Activated naive CD8-positive, alpha-beta T cell treated with anti-CD3 and anti-CD28 coated beads, Interleukin-2, amount 50 U/mL, for 24 hours (primary cell): ENCODE measurements at regions not wholly inside any gene's neighbourhood (a gene's known extent, or its start where the extent isn't known, plus 50 kb on each side); places are given as distances from the start of the nearest gene placed in this dataset.

ENCODE experiments used
- ATAC-seq: fragments of 150-1000 bp; cut with Tn5 transposase; one replicate; pipeline ENCODE4 v1.10.0; 2021
- DNase-seq: peaks from one replicate; pipeline ENCODE4 v3.0.0; 2021
- H3K27ac Mint-ChIP-seq: one replicate; pipeline ENCODE4 v1.8.0; 2021; ENCODE audit warnings: mild to moderate bottlenecking, mixed read lengths
- H3K27me3 Mint-ChIP-seq: one replicate; pipeline ENCODE4 v1.8.0; 2021; ENCODE audit warnings: mixed read lengths
- H3K36me3 Mint-ChIP-seq: one replicate; pipeline ENCODE4 v1.8.0; 2021; ENCODE audit warnings: low read depth, mixed read lengths
- H3K4me1 Mint-ChIP-seq: one replicate; pipeline ENCODE4 v1.8.0; 2021; ENCODE audit warnings: mixed read lengths
- H3K4me3 Mint-ChIP-seq: one replicate; pipeline ENCODE4 v1.8.0; 2021; ENCODE audit warnings: mild to moderate bottlenecking, moderate library complexity, mixed read lengths
- H3K9me3 Mint-ChIP-seq: one replicate; pipeline ENCODE4 v1.8.0; 2021; ENCODE audit warnings: mixed read lengths

GRCh38 chr13:106996867-106997618, 429.1 kb upstream of the ARGLU1 start:
- no peak overlapping the region for H3K4me3 Mint-ChIP-seq
- no peak for DNase-seq
- H3K9me3 Mint-ChIP-seq = peaks cover 4% of the 10 kb centered on the region

GRCh38 chr13:106990594-106990993, 422.7 kb upstream of the ARGLU1 start:
- DNase-seq = no peak
- peaks cover 7% of the 10 kb centered on the region for H3K9me3 Mint-ChIP-seq

More at GRCh38 chr13:106996867-106997618, 429.1 kb upstream of the ARGLU1 start:
- ATAC-seq = no peak
- Mint-ChIP-seq H3K27ac (no peak overlapping the region), H3K36me3 (no peaks in the 10 kb centered on the region), H3K27me3 (no peaks in the 10 kb centered on the region), H3K4me1 (no peaks in the 10 kb centered on the region)

GRCh38 chr13:106989876-106990275, 421.9 kb upstream of the ARGLU1 start:
- Mint-ChIP-seq H3K27me3 (no peaks in the 10 kb centered on the region), H3K9me3 (peaks cover 7% of the 10 kb centered on the region), H3K4me3 (no peak overlapping the region), H3K4me1 (no peaks in the 10 kb centered on the region), H3K27ac (no peak overlapping the region), H3K36me3 (no peaks in the 10 kb centered on the region)
- ATAC-seq (no peak), DNase-seq (no peak)

More at GRCh38 chr13:106990594-106990993, 422.7 kb upstream of the ARGLU1 start:
- no peak for ATAC-seq
- Mint-ChIP-seq H3K4me1 (no peaks in the 10 kb centered on the region), H3K4me3 (no peak overlapping the region), H3K36me3 (no peaks in the 10 kb centered on the region), H3K27ac (no peak overlapping the region), H3K27me3 (no peaks in the 10 kb centered on the region)

GRCh38 chr13:106987427-106987785, 419.5 kb upstream of the ARGLU1 start:
- H3K36me3 Mint-ChIP-seq = no peaks in the 10 kb centered on the region
- H3K4me3 Mint-ChIP-seq = no peak overlapping the region
- H3K9me3 Mint-ChIP-seq = peaks cover 7% of the 10 kb centered on the region
- no peaks in the 10 kb centered on the region for H3K27me3 Mint-ChIP-seq
- H3K4me1 Mint-ChIP-seq = no peaks in the 10 kb centered on the region
- ATAC-seq = no peak
- DNase-seq = no peak
- H3K27ac Mint-ChIP-seq = no peak overlapping the region

- DNase-seq (no peak), ATAC-seq (no peak)
- peaks cover 7% of the 10 kb centered on the region for H3K9me3 Mint-ChIP-seq
- no peaks in the 10 kb centered on the region for H3K27me3 Mint-ChIP-seq
- no peak overlapping the region for H3K27ac Mint-ChIP-seq
- no peaks in the 10 kb centered on the region for H3K36me3 Mint-ChIP-seq
- H3K4me1 Mint-ChIP-seq = no peaks in the 10 kb centered on the region
- H3K4me3 Mint-ChIP-seq = no peak overlapping the region
Observed at GRCh38 chr13:106986687-106987426, 418.9 kb upstream of the ARGLU1 start.

GRCh38 chr13:106986033-106986484, 418.1 kb upstream of the ARGLU1 start:
- peaks cover 7% of the 10 kb centered on the region for H3K9me3 Mint-ChIP-seq
- no peak for DNase-seq
- no peak for ATAC-seq
- H3K4me3 Mint-ChIP-seq = no peak overlapping the region
- no peaks in the 10 kb centered on the region for H3K36me3 Mint-ChIP-seq
- no peak overlapping the region for H3K27ac Mint-ChIP-seq
- H3K27me3 Mint-ChIP-seq = no peaks in the 10 kb centered on the region
- H3K4me1 Mint-ChIP-seq = no peaks in the 10 kb centered on the region

- DNase-seq (no peak), ATAC-seq (no peak)
- no peaks in the 10 kb centered on the region for H3K36me3 Mint-ChIP-seq
- H3K27ac Mint-ChIP-seq = no peak overlapping the region
- peaks cover 7% of the 10 kb centered on the region for H3K9me3 Mint-ChIP-seq
- H3K4me1 Mint-ChIP-seq = no peaks in the 10 kb centered on the region
- no peaks in the 10 kb centered on the region for H3K27me3 Mint-ChIP-seq
- no peak overlapping the region for H3K4me3 Mint-ChIP-seq
Observed at GRCh38 chr13:106985481-106985880, 417.5 kb upstream of the ARGLU1 start.

GRCh38 chr13:106981051-106981450, 413.1 kb upstream of the ARGLU1 start:
- Mint-ChIP-seq H3K27me3 (no peaks in the 10 kb centered on the region), H3K36me3 (no peaks in the 10 kb centered on the region), H3K4me3 (no peak overlapping the region), H3K27ac (no peak overlapping the region), H3K4me1 (no peaks in the 10 kb centered on the region), H3K9me3 (no peaks in the 10 kb centered on the region)
- ATAC-seq (no peak), DNase-seq (no peak)

- DNase-seq (no peak), ATAC-seq (no peak)
- Mint-ChIP-seq H3K9me3 (peaks cover 6% of the 10 kb centered on the region), H3K4me3 (no peak overlapping the region), H3K27me3 (no peaks in the 10 kb centered on the region), H3K36me3 (no peaks in the 10 kb centered on the region), H3K4me1 (no peaks in the 10 kb centered on the region), H3K27ac (no peak overlapping the region)
Observed at GRCh38 chr13:106967391-106967790, 399.5 kb upstream of the ARGLU1 start.

- H3K4me1 Mint-ChIP-seq = no peaks in the 10 kb centered on the region
- DNase-seq = no peak
- no peaks in the 10 kb centered on the region for H3K27me3 Mint-ChIP-seq
- H3K4me3 Mint-ChIP-seq = no peak overlapping the region
- H3K9me3 Mint-ChIP-seq = no peaks in the 10 kb centered on the region
- H3K36me3 Mint-ChIP-seq = no peaks in the 10 kb centered on the region
- H3K27ac Mint-ChIP-seq = no peak overlapping the region
- ATAC-seq = no peak
Observed at GRCh38 chr13:106963151-106963550, 395.2 kb upstream of the ARGLU1 start.

- H3K27ac Mint-ChIP-seq = no peak overlapping the region
- no peaks in the 10 kb centered on the region for H3K36me3 Mint-ChIP-seq
- no peaks in the 10 kb centered on the region for H3K9me3 Mint-ChIP-seq
- DNase-seq = no peak
- H3K4me1 Mint-ChIP-seq = no peaks in the 10 kb centered on the region
- no peak for ATAC-seq
- no peak overlapping the region for H3K4me3 Mint-ChIP-seq
- H3K27me3 Mint-ChIP-seq = peaks cover 2% of the 10 kb centered on the region
Observed at GRCh38 chr13:106961651-106962050, 393.7 kb upstream of the ARGLU1 start.

- H3K4me3 Mint-ChIP-seq = no peak overlapping the region
- DNase-seq = no peak
- H3K27ac Mint-ChIP-seq = no peak overlapping the region
- H3K9me3 Mint-ChIP-seq = no peaks in the 10 kb centered on the region
- peaks cover 2% of the 10 kb centered on the region for H3K27me3 Mint-ChIP-seq
- H3K36me3 Mint-ChIP-seq = no peaks in the 10 kb centered on the region
- ATAC-seq = no peak
- H3K4me1 Mint-ChIP-seq = no peaks in the 10 kb centered on the region
Observed at GRCh38 chr13:106961216-106961615, 393.3 kb upstream of the ARGLU1 start.

GRCh38 chr13:106958621-106959048, 390.7 kb upstream of the ARGLU1 start:
- ATAC-seq = no peak
- H3K27ac Mint-ChIP-seq = no peak overlapping the region
- no peaks in the 10 kb centered on the region for H3K4me1 Mint-ChIP-seq
- H3K27me3 Mint-ChIP-seq = peaks cover 4% of the 10 kb centered on the region
- H3K4me3 Mint-ChIP-seq = no peak overlapping the region
- no peak for DNase-seq
- H3K9me3 Mint-ChIP-seq = peaks cover 4% of the 10 kb centered on the region
- H3K36me3 Mint-ChIP-seq = no peaks in the 10 kb centered on the region

GRCh38 chr13:106942563-106942962, 374.6 kb upstream of the ARGLU1 start:
- no peaks in the 10 kb centered on the region for H3K4me1 Mint-ChIP-seq
- H3K27me3 Mint-ChIP-seq = no peaks in the 10 kb centered on the region
- H3K36me3 Mint-ChIP-seq = no peaks in the 10 kb centered on the region
- DNase-seq = no peak
- H3K9me3 Mint-ChIP-seq = no peaks in the 10 kb centered on the region
- no peak overlapping the region for H3K27ac Mint-ChIP-seq
- H3K4me3 Mint-ChIP-seq = no peak overlapping the region
- no peak for ATAC-seq

GRCh38 chr13:106941779-106942178, 373.8 kb upstream of the ARGLU1 start:
- H3K27ac Mint-ChIP-seq = no peak overlapping the region
- H3K27me3 Mint-ChIP-seq = no peaks in the 10 kb centered on the region
- H3K4me3 Mint-ChIP-seq = no peak overlapping the region
- H3K9me3 Mint-ChIP-seq = no peaks in the 10 kb centered on the region
- no peaks in the 10 kb centered on the region for H3K4me1 Mint-ChIP-seq
- DNase-seq (no peak), ATAC-seq (no peak)
- H3K36me3 Mint-ChIP-seq = no peaks in the 10 kb centered on the region
